ENCODE measurements at regions not wholly inside any gene's neighbourhood (a gene's known extent, or its start where the extent isn't known, plus 50 kb on each side); places are given as distances from the start of the nearest gene placed in this dataset.

DNA sequence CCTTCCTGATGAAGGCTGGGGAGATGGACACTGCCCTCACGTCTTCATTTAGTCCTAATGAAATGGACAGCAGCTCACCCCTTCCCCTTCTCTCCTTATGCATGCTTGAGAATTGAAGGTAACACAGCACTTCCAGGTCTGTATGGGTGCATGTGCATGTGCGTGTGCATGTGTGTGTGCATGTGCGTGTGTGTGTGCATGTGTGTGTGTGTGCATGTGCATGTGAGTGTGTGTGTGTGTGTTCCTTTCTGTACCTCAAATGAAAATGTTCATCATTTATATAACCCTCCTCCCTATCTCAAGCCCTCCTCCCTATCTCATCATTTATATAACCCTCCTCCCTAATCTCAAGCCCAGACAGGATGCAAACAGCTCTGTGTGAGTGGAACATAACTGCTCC, 444.8 kb downstream of the MAT2B start:
- Histone ChIP-seq H4K20me1 (ENCODE audit: insufficient read depth, low read length) (no peaks in the 10 kb centered on the region), H3K9ac (ENCODE audit: insufficient read depth, low read depth, low read length) (no peak overlapping the region), H2AFZ (ENCODE audit: low read length) (no peak overlapping the region), H3K79me2 (ENCODE audit: insufficient read depth, low read length) (no peaks in the 10 kb centered on the region), H3K27me3 (ENCODE audit: control insufficient read depth in 1 of 2, insufficient read depth in 2 of 2, low read length in 2 of 2) (no peaks in the 10 kb centered on the region), H3K4me3 (replicated peaks in 1 of 3; ENCODE audit: insufficient read depth in 1 of 3, low read depth in 2 of 3, low read length in 3 of 3) (no peak overlapping the region), H3K36me3 (replicated peaks in 1 of 2; ENCODE audit: control insufficient read depth in 1 of 2, insufficient read depth in 2 of 2, low read length in 2 of 2) (no peaks in the 10 kb centered on the region), H3K9me3 (ENCODE audit: low read length) (no peaks in the 10 kb centered on the region), H3K4me1 (ENCODE audit: insufficient read depth, low read length) (no peaks in the 10 kb centered on the region), H3K4me2 (ENCODE audit: low read depth, low read length) (no peak overlapping the region), H3K27ac (ENCODE audit: extremely low read length, insufficient read depth, low read length) (no peak overlapping the region)
- FAIRE-seq = no peak
- DNase-seq (ENCODE audit: low spot score) = no peak
- TF ChIP-seq, protein P1, sequence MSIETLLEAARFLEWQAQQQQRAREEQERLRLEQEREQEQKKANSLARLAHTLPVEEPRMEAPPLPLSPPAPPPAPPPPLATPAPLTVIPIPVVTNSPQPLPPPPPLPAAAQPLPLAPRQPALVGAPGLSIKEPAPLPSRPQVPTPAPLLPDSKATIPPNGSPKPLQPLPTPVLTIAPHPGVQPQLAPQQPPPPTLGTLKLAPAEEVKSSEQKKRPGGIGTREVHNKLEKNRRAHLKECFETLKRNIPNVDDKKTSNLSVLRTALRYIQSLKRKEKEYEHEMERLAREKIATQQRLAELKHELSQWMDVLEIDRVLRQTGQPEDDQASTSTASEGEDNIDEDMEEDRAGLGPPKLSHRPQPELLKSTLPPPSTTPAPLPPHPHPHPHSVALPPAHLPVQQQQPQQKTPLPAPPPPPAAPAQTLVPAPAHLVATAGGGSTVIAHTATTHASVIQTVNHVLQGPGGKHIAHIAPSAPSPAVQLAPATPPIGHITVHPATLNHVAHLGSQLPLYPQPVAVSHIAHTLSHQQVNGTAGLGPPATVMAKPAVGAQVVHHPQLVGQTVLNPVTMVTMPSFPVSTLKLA (IDR thresholded peaks at IDR 0.05) = peak; percentile 88
- TF ChIP-seq TOPORS (CRISPR knock-in tag; IDR thresholded peaks at IDR 0.05) = no peak
- in situ Hi-C loops (cut with HindIII; ENCODE audit: extremely low pct_ligation_motif_present, low pct_unique_long_range_greater_than_20kb) = no loop called here
- POLR2A ChIA-PET = no interaction called here
- CTCF ChIA-PET (ENCODE audit: low intra/inter-chr PET ratio, low total read pairs) = no interaction called here
- BruUV-seq (replicated peaks) = no TSS peak
- no peak for ATAC-seq
- 0% methylated on average over 3 of the region's 3 CpGs for WGBS (ENCODE audit: low lambda C conversion rate)
- intact Hi-C loops (cut with micrococcal nuclease; ENCODE audit: unreplicated experiment) = no loop called here

- CTCF ChIA-PET (ENCODE audit: low intra/inter-chr PET ratio, low total read pairs) = no interaction called here
- no peak for TF ChIP-seq YEATS2 (CRISPR knock-in tag; IDR thresholded peaks at IDR 0.05; ENCODE audit: borderline replicate concordance)
- TF ChIP-seq NCOA5 (CRISPR knock-in tag; IDR thresholded peaks at IDR 0.05) = no peak
- no peak for TF ChIP-seq ZNF660 (CRISPR knock-in tag; IDR thresholded peaks at IDR 0.05; ENCODE audit: borderline replicate concordance, low read depth)
- no peak for TF ChIP-seq CAMTA2 (CRISPR knock-in tag; IDR thresholded peaks at IDR 0.05; ENCODE audit: borderline replicate concordance)
- no peak for TF ChIP-seq RARA (CRISPR knock-in tag; IDR thresholded peaks at IDR 0.05)
- no peak for TF ChIP-seq ZNF382 (CRISPR knock-in tag; IDR thresholded peaks at IDR 0.05; ENCODE audit: borderline replicate concordance)
- no peak for TF ChIP-seq ZNF33A (CRISPR knock-in tag; IDR thresholded peaks at IDR 0.05; ENCODE audit: borderline replicate concordance)
- TF ChIP-seq ZNF296 (CRISPR knock-in tag; conservative IDR thresholded peaks at IDR 0.05) = no peak
- no peak for TF ChIP-seq SAP130 (CRISPR knock-in tag; IDR thresholded peaks at IDR 0.05; ENCODE audit: low read depth)
- no peak for TF ChIP-seq HIVEP1 (CRISPR knock-in tag; IDR thresholded peaks at IDR 0.05)
- POLR2A ChIA-PET = no interaction called here
- no TSS peak for BruUV-seq (replicated peaks)
- ATAC-seq (no peak), FAIRE-seq (no peak), DNase-seq (ENCODE audit: low spot score) (no peak)
- in situ Hi-C loops (cut with HindIII; ENCODE audit: extremely low pct_ligation_motif_present, low pct_unique_long_range_greater_than_20kb) = no loop called here
- Histone ChIP-seq H2AFZ (ENCODE audit: low read length) (no peak overlapping the region), H3K9ac (ENCODE audit: insufficient read depth, low read depth, low read length) (no peak overlapping the region), H3K4me2 (ENCODE audit: low read depth, low read length) (no peak overlapping the region), H4K20me1 (ENCODE audit: insufficient read depth, low read length) (no peaks in the 10 kb centered on the region), H3K79me2 (ENCODE audit: insufficient read depth, low read length) (no peaks in the 10 kb centered on the region), H3K9me3 (ENCODE audit: low read length) (no peaks in the 10 kb centered on the region), H3K4me3 (replicated peaks in 1 of 3; ENCODE audit: insufficient read depth in 1 of 3, low read depth in 2 of 3, low read length in 3 of 3) (no peak overlapping the region), H3K36me3 (replicated peaks in 1 of 2; ENCODE audit: control insufficient read depth in 1 of 2, insufficient read depth in 2 of 2, low read length in 2 of 2) (no peaks in the 10 kb centered on the region), H3K27ac (ENCODE audit: extremely low read length, insufficient read depth, low read length) (no peak overlapping the region), H3K27me3 (ENCODE audit: control insufficient read depth in 1 of 2, insufficient read depth in 2 of 2, low read length in 2 of 2) (no peaks in the 10 kb centered on the region), H3K4me1 (ENCODE audit: insufficient read depth, low read length) (no peaks in the 10 kb centered on the region)
- intact Hi-C loops (cut with micrococcal nuclease; ENCODE audit: unreplicated experiment) = no loop called here
- WGBS (ENCODE audit: low lambda C conversion rate) = 18% methylated on average over 4 of the region's 4 CpGs
Measured at GRCh38 chr5:163951069-163951468, 445.6 kb downstream of the MAT2B start.
